CD4-positive, alpha-beta T cell treated with Interleukin-12 subunit alpha and Interleukin-12 subunit beta, for 1 hour (primary cell): ENCODE measurements at regions not wholly inside any gene's neighbourhood (a gene's known extent, or its start where the extent isn't known, plus 50 kb on each side); places are given as distances from the start of the nearest gene placed in this dataset.
A peak's percentile ranks its signal among the peaks of the same experiment; 100 is the strongest.

ENCODE experiments used
- DNase-seq: peaks from one replicate; pipeline ENCODE4 v3.0.0-alpha.2; 2020

GRCh38 chr22:49330421-49331222 is 497.1 kb downstream of the BRD1 start:
- no peak for DNase-seq

GRCh38 chr22:49329636-49330035 is 498.0 kb downstream of the BRD1 start:
- no peak for DNase-seq

GRCh38 chr22:49328630-49329405 is 498.9 kb downstream of the BRD1 start:
- DNase-seq, result no peak

- no peak for DNase-seq
Measured at GRCh38 chr22:49328118-49328475, 499.6 kb downstream of the BRD1 start.

- no peak for DNase-seq
Measured at GRCh38 chr22:49327411-49328117, 500.1 kb downstream of the BRD1 start.

- no peak for DNase-seq
Measured at GRCh38 chr22:49326558-49326957, 501.1 kb downstream of the BRD1 start.

GRCh38 chr22:49325531-49326395 is 501.9 kb downstream of the BRD1 start:
- DNase-seq, result no peak

- DNase-seq, result peak; percentile 7
Measured at GRCh38 chr22:49324527-49325491, 502.9 kb downstream of the BRD1 start.

- no peak for DNase-seq
Measured at GRCh38 chr22:49323751-49324415, 503.8 kb downstream of the BRD1 start.

- DNase-seq, result no peak
Measured at GRCh38 chr22:49322861-49323622, 504.6 kb downstream of the BRD1 start.

- no peak for DNase-seq
Measured at GRCh38 chr22:49322231-49322630, 505.4 kb downstream of the BRD1 start.

GRCh38 chr22:49321477-49322055 is 506.1 kb downstream of the BRD1 start:
- DNase-seq, result no peak

GRCh38 chr22:49320714-49321476 is 506.8 kb downstream of the BRD1 start:
- DNase-seq, result no peak

GRCh38 chr22:49317369-49317768 is 510.3 kb downstream of the BRD1 start:
- no peak for DNase-seq

- DNase-seq, result no peak
Measured at GRCh38 chr22:49312601-49313000, 515.1 kb downstream of the BRD1 start.

- no peak for DNase-seq
Measured at GRCh38 chr22:49310354-49310753, 517.3 kb downstream of the BRD1 start.

- no peak for DNase-seq
Measured at GRCh38 chr22:49308300-49308699, 519.4 kb downstream of the BRD1 start.

GRCh38 chr22:49307870-49308269 is 519.8 kb downstream of the BRD1 start:
- DNase-seq, result no peak

- DNase-seq, result no peak
Measured at GRCh38 chr22:49307481-49307830, 520.2 kb downstream of the BRD1 start.
